ENCODE measurements at regions not wholly inside any gene's neighbourhood (a gene's known extent, or its start where the extent isn't known, plus 50 kb on each side); places are given as distances from the start of the nearest gene placed in this dataset.

DNA sequence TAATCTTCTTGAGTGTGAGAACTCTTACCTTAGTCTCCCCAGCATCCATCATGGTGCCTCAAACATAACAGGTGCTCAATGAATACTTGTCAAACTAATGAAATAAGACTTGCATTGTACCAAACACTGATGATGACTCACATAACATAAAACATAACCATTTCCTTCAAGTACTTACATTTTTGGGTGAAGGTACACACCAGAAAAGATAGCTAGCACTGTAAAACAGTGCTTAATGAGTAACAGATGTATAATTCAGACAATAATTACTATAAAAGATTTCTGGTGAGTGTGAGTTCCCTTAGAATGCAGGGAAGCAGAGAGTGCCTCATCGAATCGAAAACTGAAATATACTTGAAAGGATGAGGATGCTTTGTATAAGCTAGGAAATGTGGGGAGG, 70.1 kb upstream of the HCCS start:
- no peak for DNase-seq (ENCODE audit: low read depth)

DNA sequence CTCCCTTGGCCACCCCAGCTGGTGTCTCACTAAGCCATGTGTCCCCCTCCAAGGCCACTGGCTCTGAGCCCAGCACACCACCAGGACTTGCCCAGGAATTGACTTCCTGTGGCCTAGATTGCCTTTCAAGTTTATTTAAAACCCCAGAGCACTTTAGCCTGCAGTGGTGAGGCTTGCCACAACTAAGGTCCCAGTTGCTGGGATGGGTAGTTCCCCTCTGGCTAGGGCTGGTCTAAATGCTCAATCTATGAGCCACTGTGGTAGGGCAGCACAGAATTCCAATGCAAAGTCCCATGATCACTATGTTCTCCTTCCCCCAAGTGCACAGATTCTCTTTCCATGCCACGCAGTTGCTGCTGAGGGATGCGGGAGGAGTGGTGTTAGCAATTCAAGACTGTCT, 61.1 kb upstream of the HCCS start:
- no peak for DNase-seq (ENCODE audit: low read depth)

DNA sequence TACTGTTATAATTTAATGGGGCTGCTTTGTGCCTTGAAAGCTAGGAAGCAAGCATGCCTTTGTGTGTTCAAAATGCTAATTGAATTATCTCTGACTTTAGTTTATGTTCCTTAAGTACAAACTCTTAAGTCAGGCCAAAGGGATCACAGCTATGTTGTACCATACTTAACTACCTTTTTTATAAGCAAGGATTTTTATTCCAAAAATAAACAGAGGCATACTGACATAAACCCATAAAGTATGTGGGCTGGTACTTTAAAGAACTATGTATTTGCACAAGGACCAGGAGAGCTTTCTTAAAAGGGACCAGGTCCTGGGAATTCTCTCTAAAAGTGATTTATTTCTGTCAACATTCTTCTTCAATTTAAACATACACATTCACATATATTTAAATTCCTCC, 57.8 kb upstream of the HCCS start:
- DNase-seq (ENCODE audit: low read depth), result no peak

DNA sequence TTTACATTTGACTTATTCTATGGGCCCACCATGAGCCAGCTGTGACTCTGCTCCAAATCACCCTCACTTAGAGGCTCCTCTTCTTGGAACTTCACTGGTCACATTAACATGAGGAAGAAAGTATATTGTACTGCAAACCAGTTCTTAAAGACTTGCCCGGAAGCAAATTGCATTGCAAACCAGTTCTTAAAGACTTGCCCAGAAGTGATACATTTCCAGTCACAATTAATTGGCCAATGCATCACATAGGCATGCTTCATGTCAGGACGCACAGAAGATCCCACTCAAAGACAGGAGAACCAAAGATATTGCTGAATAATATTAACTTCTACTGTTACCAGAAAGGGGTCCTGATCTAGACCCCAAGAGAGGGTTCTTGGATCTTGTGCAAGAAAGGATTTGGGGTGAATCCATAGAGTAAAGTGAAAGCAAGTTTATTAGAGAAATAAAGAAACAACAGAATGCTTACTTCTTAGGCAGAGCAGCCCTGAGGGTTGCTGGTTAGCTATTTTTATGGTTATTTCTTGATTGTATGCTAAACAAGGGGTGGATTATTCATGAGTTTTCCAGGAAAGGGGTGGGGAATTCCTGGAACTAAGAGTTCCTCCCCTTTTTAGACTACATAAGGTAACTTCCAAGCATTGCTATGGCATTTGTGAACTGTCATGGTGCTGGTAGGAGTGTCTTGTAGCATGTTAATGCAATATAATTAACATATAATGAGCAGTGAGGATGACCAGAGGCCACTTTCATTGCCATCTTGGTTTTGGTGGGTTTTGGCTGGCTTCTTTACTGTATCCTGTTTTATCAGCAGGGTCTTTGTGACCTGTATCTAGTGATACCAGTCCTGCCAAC, 54.6 kb upstream of the HCCS start:
- no peak for DNase-seq (ENCODE audit: low read depth)

DNA sequence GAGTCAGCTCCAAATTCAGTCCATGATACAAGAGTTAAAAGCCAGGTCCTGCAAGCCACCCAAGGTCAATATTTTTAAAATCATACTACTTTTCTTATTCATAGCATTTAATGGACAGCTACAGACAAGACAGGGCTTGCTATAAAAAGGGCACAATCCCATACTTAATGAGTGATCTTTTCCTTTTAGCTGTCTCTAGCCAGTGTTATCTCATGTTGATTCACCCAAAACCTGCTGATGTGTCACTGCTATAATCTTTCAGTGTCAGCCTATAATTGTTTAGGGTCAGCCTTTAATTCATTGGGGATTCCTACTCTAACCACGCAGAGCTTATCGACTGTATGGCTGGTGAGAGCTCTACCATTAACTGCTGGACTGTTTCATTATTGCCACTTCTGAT, 51.2 kb upstream of the HCCS start:
- peak; percentile 33 for DNase-seq (ENCODE audit: low read depth)
